Urothelium cell line (cell line): ENCODE measurements at regions not wholly inside any gene's neighbourhood (a gene's known extent, or its start where the extent isn't known, plus 50 kb on each side); places are given as distances from the start of the nearest gene placed in this dataset.
A peak's percentile ranks its signal among the peaks of the same experiment; 100 is the strongest.

Experiments used
- DNase-seq: peaks from one replicate; pipeline ENCODE4 v3.0.0; 2011; ENCODE audit warnings: low spot score, mixed read lengths
- FAIRE-seq: peaks from 2 replicates; lab custom pipeline; 2011; peaks lifted over from hg19 to GRCh38; lab: Jason Lieb, UNC

- DNase-seq: no peak
- no peak for FAIRE-seq
These were observed 52.6 kb upstream of the RUFY1 start for GRCh38 chr5:179497636-179498340.

- no peak for DNase-seq
- FAIRE-seq: no peak
These were observed 54.4 kb upstream of the RUFY1 start for GRCh38 chr5:179495906-179496455.

- peak; percentile 88 for FAIRE-seq
- DNase-seq: no peak
These were observed 55.4 kb upstream of the RUFY1 start for GRCh38 chr5:179494774-179495526.

GRCh38 chr5:179488975-179489374 is 61.4 kb upstream of the RUFY1 start:
- no peak for FAIRE-seq
- DNase-seq: no peak

- FAIRE-seq (no peak), DNase-seq (no peak)
These were observed 61.9 kb upstream of the RUFY1 start for GRCh38 chr5:179488491-179488890.

- FAIRE-seq: no peak
These were observed 63.2 kb upstream of the RUFY1 start for GRCh38 chr5:179487145-179487544.

GRCh38 chr5:179486596-179487051 is 63.7 kb upstream of the RUFY1 start:
- FAIRE-seq (no peak), DNase-seq (no peak)

More at GRCh38 chr5:179487145-179487544, 63.2 kb upstream of the RUFY1 start:
- no peak for DNase-seq

GRCh38 chr5:179485845-179486575 is 64.3 kb upstream of the RUFY1 start:
- no peak for FAIRE-seq

GRCh38 chr5:179484761-179485160 is 65.6 kb upstream of the RUFY1 start:
- DNase-seq (no peak), FAIRE-seq (no peak)

More at GRCh38 chr5:179485845-179486575, 64.3 kb upstream of the RUFY1 start:
- DNase-seq: no peak

GRCh38 chr5:179484201-179484600 is 66.2 kb upstream of the RUFY1 start:
- DNase-seq (no peak), FAIRE-seq (no peak)

- FAIRE-seq (no peak), DNase-seq (no peak)
These were observed 71.7 kb upstream of the RUFY1 start for GRCh38 chr5:179478624-179479023.

- FAIRE-seq (no peak), DNase-seq (no peak)
These were observed 75.1 kb upstream of the RUFY1 start for GRCh38 chr5:179475208-179475751.

GRCh38 chr5:179472641-179473040 is 77.7 kb upstream of the RUFY1 start:
- FAIRE-seq (no peak), DNase-seq (no peak)

- no peak for FAIRE-seq
- DNase-seq: no peak
These were observed 78.2 kb upstream of the RUFY1 start for GRCh38 chr5:179472174-179472573.

- no peak for FAIRE-seq
- no peak for DNase-seq
These were observed 80.2 kb upstream of the RUFY1 start for GRCh38 chr5:179470201-179470600.

- FAIRE-seq: no peak
- DNase-seq: no peak
These were observed 81.7 kb upstream of the RUFY1 start for GRCh38 chr5:179468696-179469095.

GRCh38 chr5:179467441-179467840 is 82.9 kb upstream of the RUFY1 start:
- FAIRE-seq (no peak), DNase-seq (no peak)

- no peak for FAIRE-seq
- no peak for DNase-seq
These were observed 85.7 kb upstream of the RUFY1 start for GRCh38 chr5:179464631-179465030.

GRCh38 chr5:179462040-179462439 is 88.3 kb upstream of the RUFY1 start:
- no peak for FAIRE-seq
- DNase-seq: no peak

GRCh38 chr5:179461576-179461975 is 88.8 kb upstream of the RUFY1 start:
- DNase-seq: no peak

GRCh38 chr5:179459771-179460170 is 90.6 kb upstream of the RUFY1 start:
- FAIRE-seq: no peak
- DNase-seq: no peak

More at GRCh38 chr5:179461576-179461975, 88.8 kb upstream of the RUFY1 start:
- FAIRE-seq: no peak
